Central memory CD4-positive, alpha-beta T cell (primary cell): ENCODE measurements at regions not wholly inside any gene's neighbourhood (a gene's known extent, or its start where the extent isn't known, plus 50 kb on each side); places are given as distances from the start of the nearest gene placed in this dataset.
A peak's percentile ranks its signal among the peaks of the same experiment; 100 is the strongest.

Experiments
- DNase-seq: peaks from one replicate; pipeline ENCODE4 v3.0.0; 2022

GRCh38 chr6:44665683-44666082 is 278.2 kb downstream of the CDC5L start:
- no peak for DNase-seq

GRCh38 chr6:44666324-44666723 is 278.8 kb downstream of the CDC5L start:
- DNase-seq = no peak

GRCh38 chr6:44667226-44667625 is 279.7 kb downstream of the CDC5L start:
- DNase-seq = no peak

- DNase-seq = peak; percentile 2
Measured at GRCh38 chr6:44667668-44668390, 280.3 kb downstream of the CDC5L start.

- DNase-seq = no peak
Measured at GRCh38 chr6:44668391-44668930, 281.0 kb downstream of the CDC5L start.

GRCh38 chr6:44668976-44669934 is 281.7 kb downstream of the CDC5L start:
- no peak for DNase-seq

- DNase-seq = no peak
Measured at GRCh38 chr6:44670146-44670545, 282.6 kb downstream of the CDC5L start.

- no peak for DNase-seq
Measured at GRCh38 chr6:44671333-44671732, 283.8 kb downstream of the CDC5L start.

- DNase-seq = no peak
Measured at GRCh38 chr6:44672086-44672485, 284.6 kb downstream of the CDC5L start.

GRCh38 chr6:44672841-44673240 is 285.3 kb downstream of the CDC5L start:
- no peak for DNase-seq

- DNase-seq = no peak
Measured at GRCh38 chr6:44674226-44675155, 287.0 kb downstream of the CDC5L start.

GRCh38 chr6:44675449-44675848 is 287.9 kb downstream of the CDC5L start:
- DNase-seq = no peak

- DNase-seq = no peak
Measured at GRCh38 chr6:44676246-44676790, 288.8 kb downstream of the CDC5L start.

- no peak for DNase-seq
Measured at GRCh38 chr6:44676826-44677433, 289.4 kb downstream of the CDC5L start.

- no peak for DNase-seq
Measured at GRCh38 chr6:44678252-44678935, 290.9 kb downstream of the CDC5L start.

- no peak for DNase-seq
Measured at GRCh38 chr6:44679438-44680201, 292.1 kb downstream of the CDC5L start.

- no peak for DNase-seq
Measured at GRCh38 chr6:44680202-44680720, 292.8 kb downstream of the CDC5L start.

GRCh38 chr6:44681761-44682160 is 294.3 kb downstream of the CDC5L start:
- no peak for DNase-seq

GRCh38 chr6:44682280-44682679 is 294.8 kb downstream of the CDC5L start:
- no peak for DNase-seq
